HG03196 (cell line): ENCODE measurements at regions not wholly inside any gene's neighbourhood (a gene's known extent, or its start where the extent isn't known, plus 50 kb on each side); places are given as distances from the start of the nearest gene placed in this dataset.

Source experiments
- ATAC-seq: cut with Tn5 transposase; IDR thresholded peaks from one replicate; pipeline ENCODE4 v1.9.1; 2021; ENCODE audit not compliant: unreplicated experiment

- ATAC-seq: no peak
Measured at GRCh38 chr18:38010971-38011857, 445.6 kb upstream of the CELF4 start.

DNA sequence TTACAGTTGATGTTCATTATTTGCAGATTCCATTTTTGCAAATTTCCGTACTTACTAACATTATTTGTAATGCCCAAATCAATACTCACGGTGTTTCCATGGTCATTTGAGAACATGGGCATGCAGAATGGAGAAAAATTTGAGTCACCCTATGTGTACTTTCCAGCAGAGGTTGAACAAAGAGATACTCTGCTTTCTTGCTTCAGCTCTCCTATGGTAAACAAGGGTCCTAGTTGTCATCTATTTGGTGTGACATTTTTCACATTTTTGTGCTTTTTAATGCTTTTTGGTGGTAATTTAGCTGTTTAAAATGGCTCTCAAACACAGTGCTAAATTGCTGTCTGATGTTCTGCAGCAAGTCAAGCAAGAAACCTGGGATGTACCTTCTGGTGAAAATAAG, 444.4 kb upstream of the CELF4 start:
- no peak for ATAC-seq

DNA sequence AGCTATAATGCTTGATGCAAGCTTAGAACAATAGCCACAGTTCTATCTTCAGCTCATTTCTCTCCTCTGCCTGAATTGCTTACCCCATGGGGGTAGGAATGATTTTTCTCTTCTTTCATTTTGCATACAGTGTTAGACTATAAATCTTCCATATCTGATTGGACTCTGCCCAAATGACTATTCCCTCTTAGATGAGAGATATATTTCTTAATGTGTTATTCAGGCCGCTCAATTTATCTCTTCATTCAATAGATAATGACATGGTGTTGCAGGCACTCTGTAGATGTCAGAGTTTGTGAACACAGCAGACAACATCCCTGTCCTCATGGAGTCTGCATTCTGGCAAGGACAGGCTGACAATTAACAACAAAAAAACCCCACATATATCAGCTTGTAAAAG, 443.7 kb upstream of the CELF4 start:
- no peak for ATAC-seq

DNA sequence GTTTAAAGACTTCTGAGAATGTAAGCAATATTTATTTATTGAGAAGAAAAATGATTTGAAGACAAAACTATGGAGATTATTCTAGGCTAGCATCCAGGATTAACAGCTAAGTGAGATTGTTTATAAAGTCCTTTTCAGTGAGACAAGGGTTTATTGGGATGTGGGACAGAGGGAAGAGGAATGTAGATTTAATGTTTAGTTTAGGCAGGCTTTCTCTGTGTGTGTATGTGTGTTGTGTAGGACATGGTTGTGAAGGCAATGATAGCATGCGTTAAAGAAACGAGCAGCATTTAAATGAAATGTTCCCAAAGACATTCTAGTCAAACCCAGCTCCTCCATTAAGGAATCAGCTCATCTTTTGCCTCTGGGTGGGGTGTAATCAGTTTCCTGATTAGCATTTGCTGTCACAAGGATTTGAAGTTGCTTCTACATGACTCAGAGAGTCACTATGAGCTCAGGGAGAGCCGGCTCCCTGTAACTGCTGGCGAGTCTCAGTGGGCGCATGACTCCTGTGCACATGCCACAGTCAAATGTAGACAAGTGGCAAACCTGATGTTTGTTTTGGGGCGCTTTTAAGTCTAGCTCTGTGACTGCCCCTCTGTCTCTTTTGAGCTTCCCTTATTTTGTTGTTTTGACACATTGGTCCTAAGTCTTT, 442.2 kb upstream of the CELF4 start:
- no peak for ATAC-seq

GRCh38 chr18:38007026-38007425, 441.4 kb upstream of the CELF4 start:
- ATAC-seq: no peak

DNA sequence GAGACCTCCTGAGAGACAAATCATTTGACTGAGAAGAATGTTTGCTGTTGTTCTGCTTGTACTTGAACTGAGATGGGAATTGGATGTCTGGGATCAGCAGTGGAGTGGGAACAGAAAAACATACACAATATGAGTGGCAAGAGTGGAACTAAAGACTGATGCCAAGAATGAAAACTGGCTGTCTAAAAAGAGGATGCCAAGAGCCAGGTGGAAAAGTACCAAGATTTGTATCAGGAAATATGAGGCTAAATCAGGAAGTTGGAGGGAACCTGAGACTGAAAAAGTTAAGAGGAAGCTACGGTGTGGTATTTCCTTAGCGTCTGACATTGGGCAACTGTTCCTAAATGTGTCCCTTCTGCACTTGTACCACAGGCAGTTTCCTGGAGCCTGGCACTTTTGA, 440.9 kb upstream of the CELF4 start:
- ATAC-seq: no peak

DNA sequence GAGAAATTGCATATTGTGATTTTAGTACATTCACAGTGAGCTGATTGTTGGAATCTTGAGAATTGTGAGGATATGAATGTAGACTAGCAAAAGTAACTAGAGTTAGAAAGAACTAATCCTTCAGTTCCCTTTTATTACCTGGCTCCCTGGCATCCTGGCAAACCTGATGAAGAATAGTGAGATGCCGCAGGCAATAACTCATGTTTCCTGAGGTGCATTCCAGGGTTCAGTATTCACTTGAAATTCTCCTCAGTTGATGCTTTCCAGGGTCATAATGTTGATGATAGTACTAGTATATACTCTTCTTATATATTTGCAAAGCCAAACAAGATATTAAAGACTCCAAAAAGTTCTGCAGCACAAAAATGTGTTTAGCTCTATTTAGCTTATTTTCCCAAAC, 432.1 kb upstream of the CELF4 start:
- ATAC-seq: no peak

GRCh38 chr18:37987901-37988300, 422.3 kb upstream of the CELF4 start:
- ATAC-seq: no peak

- ATAC-seq: no peak
Measured at GRCh38 chr18:37986665-37987064, 421.1 kb upstream of the CELF4 start.

DNA sequence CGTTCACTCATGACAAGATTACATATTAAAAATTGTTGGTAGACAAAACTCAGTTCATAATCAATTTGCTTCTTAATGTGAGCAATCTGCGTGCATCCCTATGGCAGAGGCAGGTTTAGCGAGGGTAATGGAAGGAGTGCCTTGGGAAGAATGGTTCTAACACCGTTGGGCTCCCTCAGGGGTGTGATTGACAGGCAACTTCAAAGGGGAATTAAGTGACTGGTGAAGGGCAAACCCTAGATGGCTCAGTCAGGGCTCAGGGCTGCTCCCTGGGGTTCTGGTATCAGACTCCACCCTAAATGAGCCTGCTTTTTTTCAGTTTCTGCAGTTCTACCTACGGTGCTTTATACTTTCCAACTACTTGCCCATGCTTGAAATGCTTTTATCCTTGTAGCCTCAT, 419.5 kb upstream of the CELF4 start:
- ATAC-seq: no peak

- no peak for ATAC-seq
Measured at GRCh38 chr18:37980556-37980955, 415.0 kb upstream of the CELF4 start.

DNA sequence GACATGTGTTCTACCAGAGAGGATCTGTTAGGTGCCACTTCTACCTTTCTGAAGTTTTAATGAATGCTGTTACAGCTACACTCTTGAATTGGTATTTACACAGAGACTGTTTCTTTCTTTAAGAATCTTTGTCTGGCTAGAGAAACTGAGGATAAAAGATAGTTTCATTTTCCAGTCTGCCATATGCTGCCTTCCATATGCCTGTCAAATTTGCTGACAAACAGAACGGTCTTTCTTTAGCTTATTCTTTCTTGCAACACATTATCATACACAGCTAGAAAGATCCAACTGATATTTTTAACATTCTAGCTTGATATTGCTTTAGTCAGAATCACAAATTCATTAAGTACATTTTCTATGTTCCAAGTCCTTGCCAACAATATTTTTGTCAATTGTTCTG, 409.8 kb upstream of the CELF4 start:
- no peak for ATAC-seq

- no peak for ATAC-seq
Measured at GRCh38 chr18:37967261-37967660, 401.7 kb upstream of the CELF4 start.

GRCh38 chr18:37965572-37965970, 400.0 kb upstream of the CELF4 start:
- no peak for ATAC-seq

- no peak for ATAC-seq
Measured at GRCh38 chr18:37964885-37965571, 399.4 kb upstream of the CELF4 start.

GRCh38 chr18:37963837-37964236, 398.2 kb upstream of the CELF4 start:
- no peak for ATAC-seq

DNA sequence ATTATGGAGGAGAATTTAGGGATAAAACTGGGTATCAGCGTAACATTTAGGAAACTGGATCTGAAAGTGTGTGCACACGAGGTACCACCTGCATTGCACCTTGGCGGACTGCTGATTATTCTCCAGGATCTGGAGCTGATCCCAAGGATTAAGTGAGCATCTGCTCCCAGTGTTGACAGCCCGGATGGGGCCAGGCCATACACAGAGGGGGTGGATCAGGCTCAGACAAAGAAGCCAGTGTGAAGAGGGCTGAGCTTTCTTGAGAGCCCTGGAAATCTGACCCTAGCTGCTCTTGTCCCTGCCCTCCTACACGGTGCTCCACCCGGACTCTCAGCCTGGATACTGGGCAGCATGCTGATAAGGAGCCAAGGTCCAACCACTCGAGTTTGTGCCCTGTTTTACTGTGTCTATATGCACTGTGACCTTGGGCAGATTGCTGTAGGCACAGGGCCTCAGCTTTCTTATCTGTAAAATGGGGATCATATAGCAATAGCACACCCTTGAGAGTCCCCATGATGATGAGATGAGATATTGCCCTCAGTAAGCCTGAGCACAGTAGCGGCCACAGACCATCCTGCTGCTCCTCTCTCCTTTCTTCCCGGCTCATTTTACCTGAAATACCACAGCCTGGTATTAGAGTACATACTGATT, 396.8 kb upstream of the CELF4 start:
- ATAC-seq: no peak

GRCh38 chr18:37958499-37958898, 392.9 kb upstream of the CELF4 start:
- no peak for ATAC-seq

GRCh38 chr18:37956902-37957301, 391.3 kb upstream of the CELF4 start:
- no peak for ATAC-seq

DNA sequence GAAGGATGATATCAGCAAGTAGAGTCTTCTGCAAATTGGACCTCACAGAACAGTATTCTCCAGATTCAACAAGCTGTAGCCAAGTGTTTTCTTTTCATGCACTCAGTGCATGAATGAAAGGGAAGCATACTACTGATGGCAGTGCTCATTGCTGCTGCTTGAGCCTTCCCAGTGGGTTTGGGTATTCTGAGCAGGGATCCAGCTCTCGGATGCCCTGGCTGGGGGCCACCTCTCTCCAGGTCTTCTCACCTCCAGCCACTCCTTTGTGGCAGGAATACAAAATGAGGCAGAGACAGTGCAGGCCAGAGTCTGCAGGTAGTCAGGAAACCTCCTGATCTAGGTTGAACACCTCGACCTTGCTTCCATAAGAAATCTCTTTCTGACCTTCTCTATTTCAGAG, 390.4 kb upstream of the CELF4 start:
- no peak for ATAC-seq

DNA sequence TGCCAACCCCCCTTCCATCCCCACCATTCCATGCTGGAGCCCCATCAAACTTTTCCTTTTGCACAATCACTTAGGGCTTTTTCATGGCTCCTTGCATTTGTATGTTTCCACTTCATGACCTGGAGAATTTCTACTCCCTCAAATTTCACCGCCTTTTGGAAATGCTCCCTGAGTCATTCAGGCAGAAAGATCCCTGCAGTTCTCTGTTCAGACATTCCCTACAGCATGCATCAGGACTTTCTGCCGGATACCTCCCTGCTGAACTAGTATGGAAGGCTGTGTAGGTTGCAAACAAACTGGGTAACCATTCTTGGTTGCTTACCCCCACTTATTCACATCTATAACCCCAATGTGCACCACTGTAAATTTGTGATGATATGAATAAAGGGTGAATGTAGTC, 389.6 kb upstream of the CELF4 start:
- ATAC-seq: no peak
